ENCODE measurements at regions not wholly inside any gene's neighbourhood (a gene's known extent, or its start where the extent isn't known, plus 50 kb on each side); places are given as distances from the start of the nearest gene placed in this dataset.

DNA sequence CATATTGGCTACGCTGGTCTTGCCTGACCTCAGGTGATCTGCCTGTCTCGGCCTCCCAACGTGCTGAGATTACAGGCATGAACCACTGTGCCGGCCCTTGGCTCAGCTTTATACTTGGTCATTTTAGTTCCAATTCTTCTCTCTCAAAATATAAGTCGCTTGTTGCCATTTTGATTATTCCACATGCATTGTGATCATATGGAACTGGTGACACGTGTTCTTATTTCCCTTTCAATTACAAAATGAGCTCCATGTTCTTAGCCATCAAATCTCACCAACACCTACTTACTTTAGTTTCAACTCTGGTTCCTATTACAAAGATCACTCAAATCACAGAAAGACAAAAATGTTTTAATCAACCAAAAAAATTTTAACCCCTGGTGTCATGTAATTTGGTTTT lies 1711.7 kb downstream of the TP53TG3F start:
- DNase-seq, result no peak

GRCh38 chr16:35173295-35173694 lies 1713.9 kb downstream of the TP53TG3F start:
- DNase-seq, result peak; percentile 24

- DNase-seq, result no peak
Observed at GRCh38 chr16:35174016-35174415, 1714.6 kb downstream of the TP53TG3F start.

DNA sequence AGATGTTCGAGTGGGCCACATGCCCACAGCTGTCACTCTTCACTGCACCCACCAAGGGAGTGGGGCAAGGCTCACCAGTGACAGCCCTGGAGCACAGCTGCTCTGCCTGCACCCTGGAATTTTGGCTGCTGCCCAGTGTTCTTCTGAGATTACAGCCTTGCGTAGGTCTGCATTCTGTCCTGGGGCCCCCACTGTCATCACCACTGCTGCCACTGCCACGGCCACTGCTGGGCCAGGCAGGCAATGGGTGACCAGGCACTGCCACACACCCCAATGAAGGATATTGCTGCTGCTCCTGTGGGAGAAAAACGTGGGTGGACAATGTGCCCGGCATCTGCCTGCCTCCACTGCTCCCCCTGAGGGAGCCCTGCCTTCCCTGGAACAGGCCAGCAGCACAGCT lies 1717.0 kb downstream of the TP53TG3F start:
- DNase-seq, result no peak

DNA sequence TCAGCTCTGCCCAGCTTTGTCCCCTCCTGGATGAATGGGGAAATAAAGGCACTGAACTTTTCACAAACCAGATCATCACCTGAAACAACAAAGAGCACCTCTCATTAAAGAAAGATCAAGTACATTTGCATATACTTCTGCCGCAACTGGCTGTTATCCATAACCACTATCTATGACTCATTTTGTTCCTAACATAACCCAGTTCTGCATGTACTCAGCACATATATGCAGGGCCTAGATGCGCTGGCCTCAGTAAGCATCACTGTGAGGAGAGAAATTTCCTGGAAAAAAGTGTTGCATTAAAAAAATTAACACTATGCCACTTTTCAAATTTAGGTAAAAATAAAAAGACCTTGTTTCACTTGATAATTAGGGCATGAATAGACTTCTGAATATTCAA lies 1718.4 kb downstream of the TP53TG3F start:
- DNase-seq, result no peak

DNA sequence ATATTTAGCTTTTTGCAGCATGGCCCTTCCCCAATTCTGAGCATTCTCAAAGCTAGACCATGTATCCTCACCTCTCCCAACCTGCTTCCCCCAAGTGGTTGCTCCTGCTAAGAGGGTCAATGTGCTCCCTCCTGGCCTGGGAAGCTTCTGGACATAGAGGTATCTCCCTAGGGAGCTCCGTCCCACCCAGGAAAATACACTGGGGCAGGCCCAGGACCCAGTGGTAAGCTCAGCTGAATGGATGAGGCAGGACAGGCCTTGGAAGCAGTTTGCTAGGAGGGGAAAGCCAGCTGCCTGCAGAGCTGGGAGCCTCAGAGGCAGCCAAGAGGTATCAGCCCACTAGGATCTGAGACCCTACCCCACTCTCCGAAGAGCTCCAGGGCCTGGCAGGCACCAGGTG lies 1721.6 kb downstream of the TP53TG3F start:
- DNase-seq, result no peak

- DNase-seq, result no peak
Observed at GRCh38 chr16:35181422-35182030, 1722.1 kb downstream of the TP53TG3F start.

GRCh38 chr16:35182043-35182677 lies 1722.7 kb downstream of the TP53TG3F start:
- DNase-seq, result no peak

- DNase-seq, result no peak
Observed at GRCh38 chr16:35182943-35183550, 1723.6 kb downstream of the TP53TG3F start.

DNA sequence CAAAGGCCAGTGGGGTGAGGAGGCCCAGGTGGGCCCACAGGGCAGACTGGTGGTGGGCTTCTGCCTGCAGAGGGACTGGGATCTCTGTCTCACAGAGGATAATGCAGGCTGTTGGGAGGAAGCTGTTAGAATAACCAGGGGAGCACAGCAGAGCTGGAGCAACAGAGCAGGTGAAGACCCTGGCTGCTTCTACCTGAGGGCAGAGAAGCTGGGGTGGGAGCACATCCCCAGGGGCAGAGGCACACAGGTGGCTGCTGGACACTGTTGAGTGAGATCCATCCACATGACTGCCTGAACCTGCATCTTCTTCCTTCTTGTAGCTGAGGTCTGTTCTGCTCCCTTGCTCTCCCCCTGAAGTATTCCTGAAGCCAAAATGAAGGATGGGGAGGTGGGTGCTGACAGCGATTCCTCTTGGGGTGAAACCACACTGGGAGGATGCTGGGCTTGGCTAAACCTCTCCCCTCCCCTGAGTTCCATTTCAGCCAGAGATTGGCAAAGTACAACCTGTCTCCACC lies 1725.0 kb downstream of the TP53TG3F start:
- DNase-seq, result no peak

DNA sequence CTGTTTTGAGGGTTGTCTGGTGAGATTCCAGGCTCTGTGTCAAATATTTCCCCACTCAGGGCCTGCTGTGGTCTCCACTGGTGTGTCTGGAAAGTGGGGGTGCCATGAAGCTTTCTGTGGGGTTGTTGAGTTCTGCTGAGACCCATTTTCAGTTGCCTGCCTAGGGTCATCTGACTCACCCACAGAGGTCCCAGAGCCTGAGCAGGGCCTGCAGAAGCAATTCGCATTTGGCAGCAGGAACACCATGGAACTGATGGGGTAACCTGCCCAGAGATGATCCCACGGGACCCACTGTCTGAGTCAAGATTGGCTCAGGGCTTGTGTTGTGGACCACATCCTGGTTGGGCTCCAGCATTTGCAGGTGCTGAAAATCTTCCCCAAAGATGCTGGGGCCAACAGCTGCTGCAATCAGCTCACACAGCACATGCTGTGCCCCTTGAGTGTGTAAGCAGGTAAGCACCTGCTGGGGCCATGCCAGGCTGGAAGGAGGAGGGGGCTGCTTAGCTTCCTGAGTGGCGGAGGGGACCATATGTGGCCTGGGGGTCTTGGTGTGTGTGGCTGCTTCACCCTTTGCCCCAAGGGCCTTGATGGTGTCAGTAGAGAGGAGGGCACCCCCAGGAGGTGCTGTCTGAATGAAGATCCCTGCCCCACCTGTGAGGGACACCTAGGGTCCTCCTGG lies 1726.1 kb downstream of the TP53TG3F start:
- DNase-seq, result no peak

DNA sequence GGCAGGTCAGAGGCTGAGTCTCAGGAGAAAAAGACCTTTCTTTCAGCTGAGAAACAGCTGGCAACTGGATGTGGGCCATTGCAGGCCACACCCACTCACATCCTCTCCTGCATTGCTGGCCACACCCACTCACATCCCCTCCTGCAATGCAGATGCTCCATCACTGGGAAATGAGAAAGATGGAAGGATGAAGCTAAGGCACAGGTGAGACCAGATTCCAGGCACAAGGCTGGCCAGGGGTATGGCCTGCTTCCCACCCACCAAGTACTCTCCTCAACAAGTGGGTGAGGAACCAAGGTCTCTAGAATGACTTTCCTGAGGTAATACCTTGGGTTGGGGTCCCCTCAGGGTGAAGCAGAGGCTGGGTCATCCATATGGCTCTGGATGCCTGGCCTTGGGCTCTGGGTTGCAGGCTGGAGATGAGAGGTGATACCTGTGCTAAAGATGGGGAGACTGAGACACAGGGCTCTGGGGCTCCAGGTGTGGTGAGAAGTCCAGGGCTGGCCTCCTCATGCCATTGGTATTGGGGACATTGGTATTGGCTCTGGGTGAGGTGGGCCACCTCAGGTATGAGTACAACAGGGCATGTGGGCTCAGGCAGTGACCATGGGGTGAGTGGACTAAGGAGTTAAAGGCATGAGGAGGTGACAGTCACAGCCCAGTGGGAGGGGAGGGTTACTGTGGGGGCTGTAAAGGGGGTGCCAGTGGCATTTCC lies 1726.8 kb downstream of the TP53TG3F start:
- DNase-seq, result no peak

GRCh38 chr16:35187665-35188225 lies 1728.3 kb downstream of the TP53TG3F start:
- no peak for DNase-seq

DNA sequence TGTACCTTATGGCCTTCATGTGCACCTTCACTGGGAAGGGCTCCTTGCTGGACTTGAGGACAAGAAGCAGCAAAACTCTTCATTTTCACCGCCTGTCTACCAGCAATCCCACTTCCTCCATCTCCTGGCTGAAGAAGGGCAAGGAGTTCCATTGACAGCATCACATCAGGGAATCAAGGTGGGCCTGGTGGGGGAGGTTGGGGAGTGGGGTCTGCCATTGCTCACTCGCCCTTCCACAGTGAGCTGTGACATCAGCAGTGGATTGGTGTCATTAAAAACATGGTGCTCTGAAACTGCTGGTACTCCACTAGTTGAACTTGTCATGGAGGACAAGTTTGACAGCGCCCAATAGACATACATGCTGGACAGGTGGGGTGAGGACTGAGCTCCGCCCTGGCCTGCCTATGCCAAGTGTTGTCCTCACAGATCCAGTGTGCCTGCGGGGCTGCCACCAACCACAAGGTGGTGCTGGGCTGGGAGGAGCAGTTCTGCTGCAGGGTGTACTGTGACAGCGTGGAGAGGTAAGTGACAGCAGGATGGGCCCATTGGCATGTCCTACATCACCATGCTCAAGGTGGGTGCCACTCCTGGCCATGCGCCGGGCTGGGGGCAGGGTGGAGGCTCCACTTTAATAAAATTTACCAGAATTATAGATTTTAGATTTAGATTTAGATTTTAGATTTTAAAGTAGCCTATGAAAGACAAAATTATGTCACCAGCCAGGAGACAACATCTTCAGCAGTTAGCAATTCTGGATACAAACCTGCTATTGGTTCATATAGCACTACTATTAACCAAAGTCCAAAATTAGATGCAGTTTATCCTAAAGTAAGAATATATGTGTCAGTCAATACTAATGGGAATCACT lies 1729.1 kb downstream of the TP53TG3F start:
- DNase-seq, result no peak

DNA sequence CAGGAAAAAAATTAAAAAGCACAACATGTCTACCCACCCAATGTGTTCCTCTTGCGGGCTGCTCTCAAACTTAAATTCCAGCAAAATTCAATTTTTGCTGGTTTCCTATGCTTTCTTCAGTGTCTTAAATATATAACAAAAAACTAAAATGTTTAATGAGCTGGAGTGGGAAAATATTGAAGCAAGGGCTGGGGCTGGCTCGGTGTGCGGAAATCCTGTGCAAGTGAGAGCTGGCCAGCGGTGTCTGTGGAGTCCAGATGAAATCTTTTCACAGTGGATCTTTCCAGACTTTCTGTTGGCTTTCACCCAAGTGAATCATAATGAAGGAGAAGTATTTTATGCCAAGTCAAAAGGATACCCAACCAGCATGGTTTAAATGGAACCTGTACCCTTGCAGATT lies 1733.6 kb downstream of the TP53TG3F start:
- DNase-seq, result no peak

DNA sequence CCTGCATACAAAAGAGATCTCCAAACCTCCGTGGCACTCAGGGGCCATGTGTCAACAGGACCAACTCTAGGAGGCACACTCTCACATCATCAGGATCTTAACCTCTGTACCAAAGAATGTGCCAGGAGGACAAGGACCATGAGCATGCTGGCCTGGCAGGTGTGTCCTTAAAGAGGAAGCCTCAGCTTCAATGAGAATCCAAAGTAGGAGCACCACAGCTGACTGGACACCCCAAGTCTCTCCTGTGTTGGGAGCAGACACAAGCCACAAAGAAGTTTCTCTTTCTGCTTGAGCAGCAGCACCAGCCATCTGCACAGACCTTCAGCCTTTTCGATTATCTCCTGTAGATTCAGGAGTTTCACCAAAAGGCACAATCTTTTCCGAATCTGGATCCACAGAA lies 1734.5 kb downstream of the TP53TG3F start:
- no peak for DNase-seq

DNA sequence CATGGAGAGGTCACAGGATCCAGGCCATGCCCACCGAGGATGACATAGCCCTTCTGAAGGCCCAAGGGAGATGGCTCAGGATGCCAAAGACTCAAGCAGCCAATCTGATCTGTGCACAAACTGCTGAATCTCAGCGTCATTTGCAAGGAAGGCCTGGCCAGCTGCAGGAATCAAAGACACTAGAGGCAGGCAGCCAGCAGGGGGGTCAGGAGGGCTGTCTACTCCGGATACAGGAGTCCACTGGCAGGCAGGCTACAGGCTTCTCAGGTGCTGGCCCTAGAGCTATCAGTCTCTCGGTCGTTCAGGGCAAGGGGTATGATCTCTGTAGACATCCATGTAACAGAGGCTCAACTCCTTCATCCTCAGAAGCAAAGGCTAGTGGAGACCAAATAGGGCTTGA lies 1735.3 kb downstream of the TP53TG3F start:
- no peak for DNase-seq

GRCh38 chr16:35195173-35195863 lies 1735.9 kb downstream of the TP53TG3F start:
- no peak for DNase-seq

DNA sequence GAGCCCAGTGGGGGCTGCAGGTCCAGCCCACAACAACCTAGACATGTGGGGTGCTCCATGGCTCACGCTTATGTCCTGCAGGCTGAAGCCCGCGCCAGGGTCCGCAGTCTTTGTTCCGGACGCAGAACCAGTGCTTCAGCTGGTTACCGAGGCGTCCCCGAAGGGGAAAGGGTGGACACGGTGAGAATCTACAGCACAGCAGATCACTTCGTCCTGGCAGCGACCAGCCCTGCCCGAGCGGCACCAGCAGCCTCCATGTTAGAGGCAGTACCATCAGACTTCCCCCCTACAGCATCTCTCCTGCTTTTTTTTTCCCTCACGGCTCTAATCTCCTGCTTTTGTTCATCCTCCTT lies 1736.4 kb downstream of the TP53TG3F start:
- DNase-seq, result no peak

- no peak for DNase-seq
Observed at GRCh38 chr16:35196313-35196712, 1736.9 kb downstream of the TP53TG3F start.

DNA sequence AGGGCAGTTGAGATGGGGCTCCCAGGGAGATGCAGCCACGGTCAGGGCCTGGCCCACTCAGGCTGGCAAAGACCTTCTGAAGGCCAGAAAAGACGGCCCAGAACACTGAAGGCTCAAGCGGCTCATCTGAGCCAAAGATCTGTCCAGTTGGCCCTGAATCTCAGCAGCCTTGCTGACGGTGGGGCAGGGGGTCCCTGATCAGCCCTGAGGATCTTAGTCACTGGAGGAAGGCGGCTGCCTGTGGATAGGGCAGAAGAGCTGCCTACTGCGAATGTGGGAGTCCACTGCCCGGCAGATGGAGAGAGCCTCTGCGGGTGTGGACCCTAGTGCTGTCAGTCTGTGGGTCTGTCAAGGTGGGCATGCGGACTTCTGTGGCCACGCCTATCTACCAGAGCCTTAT lies 1738.2 kb downstream of the TP53TG3F start:
- DNase-seq, result no peak

Measured in right forelimb (tissue), 1 donor.